Panc1 (cell line): ENCODE measurements at regions not wholly inside any gene's neighbourhood (a gene's known extent, or its start where the extent isn't known, plus 50 kb on each side); places are given as distances from the start of the nearest gene placed in this dataset.

Experiments used
- ATAC-seq: fragments of 200-7000 bp; cut with Tn5 transposase; 2 replicates; pipeline ENCODE4 v1.9.1; 2020; ENCODE audit warnings: mild to moderate bottlenecking, moderate library complexity
- BruUV-seq: library from RNA; stranded (reverse); fragments of 400-500 nt; replicated peaks from 2 replicates; lab custom pipeline; 2021; lab: Mats Ljungman, UMichigan
- CTCF ChIA-PET: fragments of 300-600 bp; sonication (Branson Sonifier 250); formaldehyde crosslinking; loops from one replicate; lab custom pipeline; 2022; ENCODE audit warnings: antibody characterized with exemption; lab: Charles Lee
- POLR2A ChIA-PET: fragments of 300-600 bp; sonication (Branson Sonifier 250); formaldehyde crosslinking; loops from one replicate; lab custom pipeline; 2022; ENCODE audit warnings: antibody characterized with exemption; lab: Charles Lee
- DNase-seq: peaks from one replicate; pipeline ENCODE4 v3.0.0-alpha.2; 2010; ENCODE audit warnings: low read depth, low spot score
- H3K27ac ChIP-seq: 2 replicates; pipeline ENCODE4 v1.5.1; 2011; ENCODE audit warnings: mild to moderate bottlenecking, low read length, inconsistent platforms
- H3K27me3 ChIP-seq: fragments of 200-500 bp; sonication (Bioruptor generic); 2 replicates; pipeline ENCODE4 v1.6.0; 2014; ENCODE audit warnings: low read length, inconsistent platforms; ENCODE audit not compliant: control insufficient read depth, insufficient read depth
- H3K36me3 ChIP-seq: fragments of 200-500 bp; sonication (Bioruptor generic); 2 replicates; pipeline ENCODE4 v1.5.1; 2014; ENCODE audit warnings: inconsistent platforms, mild to moderate bottlenecking, low read length, moderate library complexity; ENCODE audit not compliant: control insufficient read depth, insufficient read depth
- H3K4me1 ChIP-seq: 2 replicates; pipeline ENCODE4 v1.5.1; 2011; ENCODE audit warnings: inconsistent platforms, mild to moderate bottlenecking, low read length, moderate library complexity; ENCODE audit not compliant: control insufficient read depth, insufficient read depth
- H3K4me3 ChIP-seq, 2 experiments: 2 replicates each; pipeline ENCODE4 v1.5.1; 2011 to 2012; ENCODE audit warnings: low read depth in 2 of 2, low read length in 2 of 2, mild to moderate bottlenecking in 2 of 2, inconsistent platforms in 1 of 2, moderate library complexity in 1 of 2
- H3K9me3 ChIP-seq: fragments of 200-500 bp; sonication (Bioruptor generic); 2 replicates; pipeline ENCODE4 v1.5.1; 2014; ENCODE audit warnings: low read depth, mild to moderate bottlenecking, inconsistent platforms, low read length, moderate library complexity; ENCODE audit not compliant: control insufficient read depth, insufficient read depth
- CTCF ChIP-seq: fragments of 450-650 bp; IDR thresholded peaks from 2 replicates; pipeline ENCODE4 v1.5.1; 2017; ENCODE audit warnings: mild to moderate bottlenecking
- POLR2AphosphoS5 ChIP-seq: IDR thresholded peaks from 2 replicates; pipeline ENCODE4 v1.6.1; 2012; ENCODE audit warnings: mild to moderate bottlenecking, low read depth, low read length, moderate library complexity
- REST ChIP-seq, 2 experiments: IDR thresholded peaks; 2 replicates each; pipeline ENCODE4 v1.6.1; 2011 to 2012; ENCODE audit warnings: low read depth in 2 of 2, control low read depth in 1 of 2, low read length in 1 of 2, mild to moderate bottlenecking in 1 of 2, moderate library complexity in 1 of 2; ENCODE audit not compliant: insufficient read depth in 1 of 2
- SIN3A ChIP-seq: IDR thresholded peaks from 2 replicates; pipeline ENCODE4 v1.6.1; 2012; ENCODE audit warnings: low read depth, mild to moderate bottlenecking, low read length, moderate library complexity, borderline replicate concordance; ENCODE audit not compliant: insufficient read depth
- TCF7L2 ChIP-seq: IDR thresholded peaks from 2 replicates; pipeline ENCODE4 v1.6.1; 2011; ENCODE audit warnings: mild to moderate bottlenecking, low read depth, low read length, inconsistent platforms
- in situ Hi-C: cut with HindIII; loops from 2 replicates; pipeline ENCODE4 v1.10.0; 2016; ENCODE audit warnings: low sequenced_read_pairs, low pct_unique_long_range_greater_than_20kb
- intact Hi-C: fragments of 100-400 bp; cut with micrococcal nuclease; formaldehyde crosslinking; loops from one replicate; pipeline ENCODE4 v1.10.0; 2022; ENCODE audit not compliant: unreplicated experiment

- TF ChIP-seq POLR2AphosphoS5 (no peak), SIN3A (no peak), TCF7L2 (no peak), CTCF (no peak), REST (IDR thresholded peaks at IDR 0.05; ENCODE audit: insufficient read depth in 1 of 2, low read depth in 2 of 2, low read length in 1 of 2) (no peak)
- Histone ChIP-seq H3K4me3 (no peak overlapping the region), H3K4me1 (no peaks in the 10 kb centered on the region), H3K27ac (no peak overlapping the region), H3K36me3 (no peaks in the 10 kb centered on the region), H3K9me3 (no peaks in the 10 kb centered on the region), H3K27me3 (no peaks in the 10 kb centered on the region)
- in situ Hi-C loops, result no loop called here
- BruUV-seq, result no TSS peak
- no peak for DNase-seq
- ChIA-PET CTCF (no interaction called here), POLR2A (no interaction called here)
- ATAC-seq, result no peak
- intact Hi-C loops, result no loop called here
These were observed 444.6 kb upstream of the DAB2 start for GRCh38 chr5:39869396-39869795.

- no peak overlapping the region for H3K4me3 ChIP-seq
- in situ Hi-C loops (no loop called here), intact Hi-C loops (no loop called here)
- no peak for DNase-seq
- H3K4me1 ChIP-seq, result no peaks in the 10 kb centered on the region
- no peaks in the 10 kb centered on the region for H3K9me3 ChIP-seq
- no peaks in the 10 kb centered on the region for H3K36me3 ChIP-seq
- POLR2A ChIA-PET, result no interaction called here
- no peaks in the 10 kb centered on the region for H3K27me3 ChIP-seq
- CTCF ChIA-PET, result no interaction called here
- no TSS peak for BruUV-seq
- TF ChIP-seq TCF7L2, result no peak
- TF ChIP-seq CTCF, result no peak
- no peak for TF ChIP-seq REST (IDR thresholded peaks at IDR 0.05; ENCODE audit: insufficient read depth in 1 of 2, low read depth in 2 of 2, low read length in 1 of 2)
- TF ChIP-seq SIN3A, result no peak
- no peak for TF ChIP-seq POLR2AphosphoS5
- ATAC-seq, result no peak
- H3K27ac ChIP-seq, result no peak overlapping the region
These were observed 443.1 kb upstream of the DAB2 start for GRCh38 chr5:39867923-39868322.
